Loucy (cell line): ENCODE measurements at regions not wholly inside any gene's neighbourhood (a gene's known extent, or its start where the extent isn't known, plus 50 kb on each side); places are given as distances from the start of the nearest gene placed in this dataset.
"Not testable (repeated sequence)": the region's sequence is repeated elsewhere in the genome, so short reads cannot be mapped to it uniquely, and the experiment has no call there.

Source experiments
- H2AFZ ChIP-seq: fragments of 200-600 bp; sonication (generic); 2 replicates; pipeline ENCODE4 v1.6.0; 2016; ENCODE audit warnings: antibody characterized with exemption, mild to moderate bottlenecking, low read length, moderate library complexity
- H3F3A ChIP-seq: fragments of 200-600 bp; 2 replicates; pipeline ENCODE4 v1.6.0; 2016; ENCODE audit warnings: antibody characterized with exemption, low read depth, mild to moderate bottlenecking
- H3K27me3 ChIP-seq: fragments of 200-600 bp; sonication (generic); 2 replicates; pipeline ENCODE4 v1.6.1; 2014; ENCODE audit warnings: low read length, mild to moderate bottlenecking; ENCODE audit not compliant: insufficient read depth, poor library complexity, severe bottlenecking
- H3K36me3 ChIP-seq: fragments of 200-600 bp; sonication (generic); 2 replicates; pipeline ENCODE4 v1.6.1; 2016; ENCODE audit warnings: low read length; ENCODE audit not compliant: insufficient read depth
- H3K4me1 ChIP-seq: fragments of 200-600 bp; sonication (generic); 2 replicates; pipeline ENCODE4 v1.5.1; 2014; ENCODE audit warnings: low read length, mild to moderate bottlenecking; ENCODE audit not compliant: insufficient read depth, poor library complexity, severe bottlenecking
- H3K4me2 ChIP-seq: fragments of 200-600 bp; sonication (generic); 2 replicates; pipeline ENCODE4 v1.6.0; 2014; ENCODE audit warnings: antibody characterized with exemption, low read length, low read depth, mild to moderate bottlenecking; ENCODE audit not compliant: poor library complexity, severe bottlenecking
- H3K4me3 ChIP-seq: fragments of 200-600 bp; sonication (generic); 2 replicates; pipeline ENCODE4 v1.5.1; 2014; ENCODE audit warnings: low read length, mild to moderate bottlenecking, mixed read lengths; ENCODE audit not compliant: poor library complexity, severe bottlenecking
- H3K79me2 ChIP-seq: fragments of 200-600 bp; sonication (generic); 2 replicates; pipeline ENCODE4 v1.6.1; 2014; ENCODE audit warnings: low read length; ENCODE audit not compliant: insufficient read depth
- H3K9ac ChIP-seq: fragments of 200-600 bp; sonication (generic); 2 replicates; pipeline ENCODE4 v1.6.0; 2014; ENCODE audit warnings: mild to moderate bottlenecking, low read depth, low read length, moderate library complexity; ENCODE audit not compliant: poor library complexity, severe bottlenecking
- H3K9me2 ChIP-seq: fragments of 200-600 bp; sonication (generic); replicated peaks from 2 replicates; pipeline ENCODE4 v1.6.1; 2016; ENCODE audit warnings: low read depth, low read length, mixed read lengths
- H3K9me3 ChIP-seq: fragments of 200-600 bp; sonication (generic); 2 replicates; pipeline ENCODE4 v1.6.1; 2014; ENCODE audit warnings: mild to moderate bottlenecking, antibody characterized with exemption, low read length, low read depth; ENCODE audit not compliant: insufficient read depth
- H4K20me1 ChIP-seq: fragments of 200-600 bp; sonication (generic); 2 replicates; pipeline ENCODE4 v1.6.0; 2014; ENCODE audit warnings: antibody characterized with exemption, low read length, mild to moderate bottlenecking; ENCODE audit not compliant: insufficient read depth, poor library complexity, severe bottlenecking
- EZH2phosphoT487 ChIP-seq: fragments of 200-600 bp; IDR thresholded peaks from 2 replicates; pipeline ENCODE4 v1.6.1; 2018; ENCODE audit warnings: antibody characterized with exemption, mild to moderate bottlenecking, moderate library complexity, borderline replicate concordance
- TF ChIP-seq, protein P1 (sequence below): fragments of 200-600 bp; sonication (generic); conservative IDR thresholded peaks from 2 replicates; pipeline ENCODE4 v1.5.1; 2014; ENCODE audit warnings: mild to moderate bottlenecking, antibody characterized with exemption, low read length

DNA sequence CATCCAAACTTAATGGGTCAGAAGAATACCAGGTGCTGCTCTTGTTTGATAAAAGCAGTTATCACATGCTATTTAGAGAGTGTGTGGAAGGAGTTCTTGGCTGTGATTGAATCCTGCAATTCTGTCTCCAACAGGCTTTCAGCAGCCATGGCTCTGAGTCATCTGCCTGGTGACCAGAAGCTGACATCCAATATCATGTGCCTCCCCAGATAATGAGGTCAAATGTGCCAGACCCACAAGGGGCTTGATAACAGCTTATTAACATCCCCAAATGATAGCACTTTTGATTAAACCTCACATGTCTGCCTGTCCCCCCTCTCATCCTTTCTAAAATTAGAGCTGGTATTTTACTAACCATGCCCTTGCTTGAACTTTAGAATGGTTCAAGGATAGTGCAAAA, 175.7 kb upstream of the PLN start:
- no peaks in the 10 kb centered on the region for H3K36me3 ChIP-seq
- no peaks in the 10 kb centered on the region for H3F3A ChIP-seq
- no peaks in the 10 kb centered on the region for H3K9me3 ChIP-seq
- H3K9me2 ChIP-seq: 0 out of 2 replicates have a peak, but pooled peaks cover 4% of the 10 kb centered on the region
- H3K4me1 ChIP-seq: no peaks in the 10 kb centered on the region
- no peaks in the 10 kb centered on the region for H4K20me1 ChIP-seq
- no peaks in the 10 kb centered on the region for H3K79me2 ChIP-seq
- H3K4me2 ChIP-seq: no peak overlapping the region
- H3K4me3 ChIP-seq: no peak overlapping the region
- H2AFZ ChIP-seq: no peak overlapping the region
- no peak overlapping the region for H3K9ac ChIP-seq
- H3K27me3 ChIP-seq: no peaks in the 10 kb centered on the region
- TF ChIP-seq EZH2phosphoT487: no peak

DNA sequence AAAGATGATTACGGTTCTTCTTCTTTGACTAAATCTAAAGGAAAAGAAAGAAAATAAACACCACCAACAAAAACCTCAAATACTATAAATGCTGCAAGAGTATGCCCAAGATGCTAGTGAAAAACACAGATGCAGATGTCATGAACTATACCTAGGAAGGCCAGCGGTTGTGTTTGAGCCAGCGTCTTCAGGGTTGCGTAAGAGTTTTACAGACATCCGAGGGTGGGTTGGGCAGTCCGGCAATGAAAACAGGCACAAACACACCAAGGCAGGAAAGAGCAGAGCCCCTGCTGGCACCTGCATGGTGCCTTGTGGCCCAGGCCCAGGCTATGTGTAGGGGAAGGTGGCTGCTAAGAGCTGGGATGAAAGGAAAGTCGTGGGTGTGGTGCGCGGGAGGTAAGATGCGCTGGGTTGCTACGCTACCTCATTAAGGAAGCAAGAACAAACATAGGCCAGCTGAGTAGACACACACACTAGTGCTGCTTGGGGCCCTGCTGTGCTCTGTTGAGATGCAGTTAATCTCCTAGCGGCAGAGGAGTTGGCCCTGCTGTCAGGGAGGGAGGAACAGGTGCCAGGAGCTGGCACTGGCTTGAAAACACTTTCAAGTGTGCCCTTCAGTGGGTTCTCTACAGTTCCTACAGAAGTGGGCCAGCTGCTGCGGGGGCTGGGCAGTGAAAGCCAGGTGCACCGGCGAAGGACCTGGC, 170.2 kb upstream of the PLN start:
- Histone ChIP-seq H3K36me3 (no peaks in the 10 kb centered on the region), H4K20me1 (no peaks in the 10 kb centered on the region), H3K9me3 (no peaks in the 10 kb centered on the region), H3K79me2 (no peaks in the 10 kb centered on the region), H3F3A (no peaks in the 10 kb centered on the region), H3K9ac (no peak overlapping the region), H3K4me1 (no peaks in the 10 kb centered on the region), H2AFZ (no peak overlapping the region), H3K4me2 (no peak overlapping the region), H3K4me3 (no peak overlapping the region), H3K27me3 (no peaks in the 10 kb centered on the region), H3K9me2 (0 out of 2 replicates have a peak, but pooled peaks cover 4% of the 10 kb centered on the region)
- TF ChIP-seq EZH2phosphoT487: no peak
- TF ChIP-seq, protein P1, sequence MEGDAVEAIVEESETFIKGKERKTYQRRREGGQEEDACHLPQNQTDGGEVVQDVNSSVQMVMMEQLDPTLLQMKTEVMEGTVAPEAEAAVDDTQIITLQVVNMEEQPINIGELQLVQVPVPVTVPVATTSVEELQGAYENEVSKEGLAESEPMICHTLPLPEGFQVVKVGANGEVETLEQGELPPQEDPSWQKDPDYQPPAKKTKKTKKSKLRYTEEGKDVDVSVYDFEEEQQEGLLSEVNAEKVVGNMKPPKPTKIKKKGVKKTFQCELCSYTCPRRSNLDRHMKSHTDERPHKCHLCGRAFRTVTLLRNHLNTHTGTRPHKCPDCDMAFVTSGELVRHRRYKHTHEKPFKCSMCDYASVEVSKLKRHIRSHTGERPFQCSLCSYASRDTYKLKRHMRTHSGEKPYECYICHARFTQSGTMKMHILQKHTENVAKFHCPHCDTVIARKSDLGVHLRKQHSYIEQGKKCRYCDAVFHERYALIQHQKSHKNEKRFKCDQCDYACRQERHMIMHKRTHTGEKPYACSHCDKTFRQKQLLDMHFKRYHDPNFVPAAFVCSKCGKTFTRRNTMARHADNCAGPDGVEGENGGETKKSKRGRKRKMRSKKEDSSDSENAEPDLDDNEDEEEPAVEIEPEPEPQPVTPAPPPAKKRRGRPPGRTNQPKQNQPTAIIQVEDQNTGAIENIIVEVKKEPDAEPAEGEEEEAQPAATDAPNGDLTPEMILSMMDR: no peak

DNA sequence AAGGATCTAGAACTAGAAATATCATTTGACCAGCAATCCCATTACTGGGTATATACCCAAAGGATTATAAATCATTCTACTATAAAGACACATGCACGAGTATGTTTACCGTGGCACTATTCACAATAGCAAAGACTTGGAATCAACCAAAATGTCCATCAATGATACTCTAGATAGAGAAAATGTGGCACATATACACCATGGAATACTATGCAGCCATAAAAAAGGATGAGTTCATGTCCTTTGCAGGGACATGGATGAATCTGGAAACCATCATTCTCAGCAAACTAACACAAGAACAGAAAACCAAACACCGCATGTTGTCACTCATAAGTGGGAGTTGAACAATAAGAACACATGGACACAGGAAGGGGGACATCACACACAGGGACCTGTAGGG, 167.5 kb upstream of the PLN start:
- not testable (repeated sequence) for H2AFZ ChIP-seq, H3K9me2 ChIP-seq, H3K4me2 ChIP-seq, H3F3A ChIP-seq, H3K9ac ChIP-seq, H3K27me3 ChIP-seq, H3K9me3 ChIP-seq, H3K4me3 ChIP-seq, H4K20me1 ChIP-seq, H3K36me3 ChIP-seq, H3K79me2 ChIP-seq, H3K4me1 ChIP-seq

DNA sequence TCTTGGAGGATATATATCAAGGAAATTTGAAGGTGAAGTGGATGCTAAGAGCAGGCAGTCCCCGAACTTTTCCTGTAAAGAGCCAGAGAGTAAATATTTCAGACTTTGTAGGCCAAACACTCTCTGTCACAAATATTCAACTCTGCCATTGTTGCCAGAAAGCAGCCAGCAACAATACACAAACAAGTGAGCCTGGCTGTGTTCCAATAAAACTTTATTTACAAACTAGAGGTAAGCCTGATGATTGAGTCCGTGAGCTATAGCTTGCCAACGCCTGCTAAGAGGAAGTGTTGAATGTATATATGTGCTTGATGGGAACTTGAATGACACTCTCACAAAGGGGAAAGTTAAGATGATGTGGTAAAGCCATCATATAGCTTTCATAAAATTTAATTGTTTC, 166.0 kb upstream of the PLN start:
- no peaks in the 10 kb centered on the region for H4K20me1 ChIP-seq
- TF ChIP-seq EZH2phosphoT487: no peak
- TF ChIP-seq, protein P1: no peak
- H3K79me2 ChIP-seq: no peaks in the 10 kb centered on the region
- H3K4me2 ChIP-seq: no peak overlapping the region
- H3F3A ChIP-seq: no peaks in the 10 kb centered on the region
- no peak overlapping the region for H3K9ac ChIP-seq
- H3K4me1 ChIP-seq: no peaks in the 10 kb centered on the region
- no peak overlapping the region for H2AFZ ChIP-seq
- no peak overlapping the region for H3K4me3 ChIP-seq
- H3K36me3 ChIP-seq: no peaks in the 10 kb centered on the region
- no peaks in the 10 kb centered on the region for H3K27me3 ChIP-seq
- H3K9me2 ChIP-seq: 0 out of 2 replicates have a peak, but pooled peaks cover 2% of the 10 kb centered on the region
- H3K9me3 ChIP-seq: no peaks in the 10 kb centered on the region
